GM06990 (cell line): ENCODE measurements at regions not wholly inside any gene's neighbourhood (a gene's known extent, or its start where the extent isn't known, plus 50 kb on each side); places are given as distances from the start of the nearest gene placed in this dataset.

Source experiments
- DNase-seq: peaks from one replicate; pipeline ENCODE4 v3.0.0-alpha.2; 2011; ENCODE audit not compliant: insufficient read length; ENCODE audit errors: extremely low read depth
- H3K27me3 ChIP-seq: replicated peaks from 2 replicates; pipeline ENCODE4 v1.6.0; 2011; ENCODE audit warnings: low read length; ENCODE audit not compliant: control insufficient read depth, insufficient read depth
- H3K36me3 ChIP-seq: 2 replicates; pipeline ENCODE4 v1.5.1; 2011; ENCODE audit warnings: low read length; ENCODE audit not compliant: control insufficient read depth, insufficient read depth
- H3K4me3 ChIP-seq: replicated peaks from 2 replicates; pipeline ENCODE4 v1.5.1; 2011; ENCODE audit warnings: low read depth, mild to moderate bottlenecking, control low read depth, low read length
- TF ChIP-seq, protein P1 (sequence below): IDR thresholded peaks from 2 replicates; pipeline ENCODE4 v1.5.1; 2011; ENCODE audit warnings: low read length, control low read depth, mild to moderate bottlenecking, inconsistent platforms; ENCODE audit not compliant: insufficient read depth, poor library complexity, severe bottlenecking

DNA sequence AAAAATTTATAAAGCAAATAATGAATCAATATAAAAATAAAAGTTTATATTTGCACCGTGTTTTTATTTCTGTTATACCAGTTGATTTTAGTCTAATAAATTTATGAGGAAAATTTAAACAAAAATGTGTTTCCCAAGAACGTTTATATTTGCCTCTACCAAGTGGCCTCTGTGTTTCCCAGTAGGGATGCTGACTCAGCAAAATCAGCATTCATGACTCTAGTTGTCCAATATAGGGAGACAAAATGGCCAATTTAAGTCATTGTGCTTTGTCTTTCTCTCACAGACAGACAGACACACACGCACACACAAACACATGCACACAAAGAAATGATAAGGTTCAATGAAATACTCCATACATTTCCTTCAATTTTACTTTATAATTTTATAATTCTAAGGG is 942.5 kb upstream of the ZWINT start:
- TF ChIP-seq, protein P1, sequence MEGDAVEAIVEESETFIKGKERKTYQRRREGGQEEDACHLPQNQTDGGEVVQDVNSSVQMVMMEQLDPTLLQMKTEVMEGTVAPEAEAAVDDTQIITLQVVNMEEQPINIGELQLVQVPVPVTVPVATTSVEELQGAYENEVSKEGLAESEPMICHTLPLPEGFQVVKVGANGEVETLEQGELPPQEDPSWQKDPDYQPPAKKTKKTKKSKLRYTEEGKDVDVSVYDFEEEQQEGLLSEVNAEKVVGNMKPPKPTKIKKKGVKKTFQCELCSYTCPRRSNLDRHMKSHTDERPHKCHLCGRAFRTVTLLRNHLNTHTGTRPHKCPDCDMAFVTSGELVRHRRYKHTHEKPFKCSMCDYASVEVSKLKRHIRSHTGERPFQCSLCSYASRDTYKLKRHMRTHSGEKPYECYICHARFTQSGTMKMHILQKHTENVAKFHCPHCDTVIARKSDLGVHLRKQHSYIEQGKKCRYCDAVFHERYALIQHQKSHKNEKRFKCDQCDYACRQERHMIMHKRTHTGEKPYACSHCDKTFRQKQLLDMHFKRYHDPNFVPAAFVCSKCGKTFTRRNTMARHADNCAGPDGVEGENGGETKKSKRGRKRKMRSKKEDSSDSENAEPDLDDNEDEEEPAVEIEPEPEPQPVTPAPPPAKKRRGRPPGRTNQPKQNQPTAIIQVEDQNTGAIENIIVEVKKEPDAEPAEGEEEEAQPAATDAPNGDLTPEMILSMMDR: no peak
- Histone ChIP-seq H3K4me3 (no peak overlapping the region), H3K27me3 (no peaks in the 10 kb centered on the region), H3K36me3 (no peaks in the 10 kb centered on the region)
- DNase-seq: no peak

DNA sequence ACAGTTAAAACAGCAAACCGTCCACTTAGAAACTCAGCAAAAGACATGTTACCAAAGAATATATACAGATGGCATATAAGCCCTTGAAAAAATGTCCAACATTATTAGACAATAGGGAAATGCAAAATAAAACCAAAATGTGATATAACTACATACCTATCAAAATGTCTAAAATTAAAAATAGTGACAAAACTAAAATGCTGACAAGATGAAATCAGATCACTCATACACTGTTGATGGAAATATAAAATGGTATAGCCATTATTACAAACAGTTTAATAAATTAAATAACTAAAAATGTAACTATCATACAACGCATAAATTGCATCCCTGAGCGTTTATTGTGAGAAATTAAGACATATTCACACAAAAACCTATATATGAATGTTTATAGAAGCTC is 939.7 kb upstream of the ZWINT start:
- Histone ChIP-seq H3K36me3 (no peaks in the 10 kb centered on the region), H3K4me3 (no peak overlapping the region)
- TF ChIP-seq, protein P1: no peak

DNA sequence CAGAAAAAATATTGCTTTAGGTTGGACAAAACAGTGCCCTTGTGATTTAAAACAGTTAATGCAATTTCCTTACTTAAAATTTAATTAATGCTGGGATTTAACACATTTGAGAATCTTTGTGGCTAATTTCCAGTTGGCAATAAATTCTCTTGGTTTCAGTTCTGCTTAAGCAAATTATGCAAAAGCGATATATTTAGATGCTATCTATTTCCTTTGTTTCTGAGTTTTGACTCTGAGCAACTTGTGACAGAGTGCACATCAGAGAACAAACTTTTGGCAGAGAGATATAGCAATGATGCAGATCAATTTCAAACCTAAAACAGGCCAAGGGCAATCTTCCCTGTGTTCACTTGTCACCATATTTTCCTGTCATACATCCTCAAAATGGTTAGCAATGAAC is 933.6 kb upstream of the ZWINT start:
- no peaks in the 10 kb centered on the region for H3K27me3 ChIP-seq
- no peak for DNase-seq
- no peak overlapping the region for H3K4me3 ChIP-seq
- no peaks in the 10 kb centered on the region for H3K36me3 ChIP-seq
- TF ChIP-seq, protein P1: no peak

More for the DNA sequence above, 939.7 kb upstream of the ZWINT start:
- no peak for DNase-seq
- no peaks in the 10 kb centered on the region for H3K27me3 ChIP-seq

DNA sequence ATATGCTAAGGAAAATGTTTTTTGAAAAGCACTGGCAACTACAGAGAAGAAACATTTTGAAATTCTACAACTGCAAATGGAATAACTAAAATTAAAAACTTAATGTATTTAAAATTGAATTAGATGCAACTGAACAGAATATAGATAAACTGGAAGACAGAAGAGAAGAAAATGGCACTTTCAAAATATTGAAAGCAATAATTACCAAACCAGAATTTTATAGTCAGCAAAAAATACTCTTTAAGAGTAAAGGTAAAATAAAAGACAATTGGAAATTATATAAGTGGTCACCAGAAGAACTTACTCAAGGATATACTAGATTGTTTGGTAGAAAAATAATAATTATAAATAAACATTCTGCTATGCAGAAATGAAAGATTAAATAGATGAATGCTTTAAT is 927.7 kb upstream of the ZWINT start:
- no peak for DNase-seq
- TF ChIP-seq, protein P1: no peak
- H3K27me3 ChIP-seq: no peaks in the 10 kb centered on the region
- no peaks in the 10 kb centered on the region for H3K36me3 ChIP-seq
- no peak overlapping the region for H3K4me3 ChIP-seq

DNA sequence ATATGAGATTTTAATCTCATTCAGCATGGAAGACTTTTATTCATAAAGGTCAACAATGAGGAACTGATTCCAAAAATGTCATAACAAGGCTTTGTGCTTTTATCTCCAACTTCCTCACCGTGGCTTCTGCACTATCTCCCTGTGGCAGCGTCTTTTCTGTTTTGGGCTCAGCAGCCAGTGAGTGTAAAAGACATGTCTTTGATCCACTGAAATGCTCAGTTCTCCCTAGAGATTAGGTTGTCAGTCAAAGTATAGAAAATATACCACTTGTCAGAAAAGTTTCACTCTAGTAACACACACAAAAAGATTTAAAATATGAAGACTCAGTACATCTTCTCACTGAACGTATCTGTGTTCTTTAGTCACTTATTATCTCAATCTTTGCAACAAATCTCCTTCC is 901.8 kb upstream of the ZWINT start:
- DNase-seq: no peak
- Histone ChIP-seq H3K4me3 (no peak overlapping the region), H3K27me3 (no peaks in the 10 kb centered on the region), H3K36me3 (no peaks in the 10 kb centered on the region)
- TF ChIP-seq, protein P1: no peak

DNA sequence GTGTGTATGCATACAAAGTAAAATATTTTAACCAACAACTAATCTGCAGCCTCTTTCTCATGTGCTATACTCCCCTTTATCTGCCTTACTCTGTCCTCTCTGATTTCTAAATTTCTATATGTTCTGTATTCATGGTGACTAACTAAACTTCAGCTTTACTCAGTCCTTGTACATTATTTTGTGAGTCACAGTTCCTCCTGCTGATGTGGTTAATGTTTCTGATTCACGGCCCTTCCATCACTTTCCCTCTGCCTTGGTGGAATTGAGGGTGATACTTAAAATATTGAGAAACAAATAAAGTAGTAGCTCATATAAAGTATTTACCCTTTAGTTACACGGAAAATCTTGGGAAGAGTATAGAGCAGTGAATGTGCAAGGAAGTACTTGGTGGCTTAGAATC is 899.1 kb upstream of the ZWINT start:
- TF ChIP-seq, protein P1: no peak

More for the DNA sequence above, 899.1 kb upstream of the ZWINT start:
- H3K27me3 ChIP-seq: no peaks in the 10 kb centered on the region
- no peak overlapping the region for H3K4me3 ChIP-seq
- no peak for DNase-seq
- H3K36me3 ChIP-seq: no peaks in the 10 kb centered on the region
